H1 (cell line): ENCODE measurements at regions not wholly inside any gene's neighbourhood (a gene's known extent, or its start where the extent isn't known, plus 50 kb on each side); places are given as distances from the start of the nearest gene placed in this dataset.

Experiments used
- CTCF ChIA-PET: fragments of 300-600 bp; sonication (Branson Sonifier 250); formaldehyde crosslinking; loops from one replicate; lab custom pipeline; 2021; ENCODE audit not compliant: partially characterized antibody; lab: Charles Lee
- POLR2A ChIA-PET: fragments of 300-600 bp; sonication (Branson Sonifier 250); formaldehyde crosslinking; loops from one replicate; lab custom pipeline; 2021; ENCODE audit warnings: inconsistent platforms; ENCODE audit not compliant: partially characterized antibody; lab: Charles Lee
- DNase-seq, 2 experiments: peaks; one replicate each; pipeline versions ENCODE4 v3.0.0 to v3.0.0-alpha.2; 2010 to 2022; ENCODE audit warnings: low spot score in 2 of 2, low read depth in 1 of 2, mixed read lengths in 1 of 2
- FAIRE-seq: peaks from 2 replicates; lab custom pipeline; 2011; peaks lifted over from hg19 to GRCh38; lab: Jason Lieb, UNC
- H2AFZ ChIP-seq: 2 replicates; pipeline ENCODE4 v1.8.1; 2012; ENCODE audit warnings: low read length, inconsistent platforms
- H2AK5ac ChIP-seq: 2 replicates; pipeline ENCODE4 v1.6.1; 2013; ENCODE audit warnings: low read depth, low read length
- H2BK120ac ChIP-seq: replicated peaks from 2 replicates; pipeline ENCODE3; 2013; ENCODE audit warnings: low read depth, low read length, inconsistent platforms
- H2BK12ac ChIP-seq: 2 replicates; pipeline ENCODE4 v1.6.1; 2013; ENCODE audit warnings: low read depth, low read length
- H2BK15ac ChIP-seq: 2 replicates; pipeline ENCODE4 v1.6.1; 2013; ENCODE audit warnings: low read length
- H2BK20ac ChIP-seq: 2 replicates; pipeline ENCODE4 v1.6.1; 2013; ENCODE audit warnings: low read length
- H2BK5ac ChIP-seq: 2 replicates; pipeline ENCODE4 v1.6.1; 2013; ENCODE audit warnings: low read depth, low read length
- H3K14ac ChIP-seq: 2 replicates; pipeline ENCODE4 v1.6.1; 2013; ENCODE audit warnings: inconsistent platforms; ENCODE audit not compliant: insufficient read length
- H3K18ac ChIP-seq: 2 replicates; pipeline ENCODE4 v1.6.1; 2013; ENCODE audit warnings: low read length; ENCODE audit errors: extremely low read depth
- H3K23ac ChIP-seq: 2 replicates; pipeline ENCODE4 v1.6.1; 2013; ENCODE audit warnings: inconsistent platforms; ENCODE audit not compliant: insufficient read length
- H3K23me2 ChIP-seq: 2 replicates; pipeline ENCODE4 v1.6.1; 2013; ENCODE audit warnings: low read depth, low read length
- H3K27ac ChIP-seq: 2 replicates; pipeline ENCODE4 v1.6.1; 2011; ENCODE audit warnings: low read depth, low read length, inconsistent platforms
- H3K27me3 ChIP-seq, 4 experiments: replicated peaks in 1 of 4; 1 replicate in 1 of 4; 2 replicates in 3 of 4; pipeline versions ENCODE4 v1.6.1 to v1.8.1; 2011 to 2013; ENCODE audit warnings: low read length in 3 of 4, mild to moderate bottlenecking in 3 of 4, inconsistent platforms in 2 of 4, mixed read lengths in 2 of 4, moderate library complexity in 1 of 4; ENCODE audit not compliant: control insufficient read depth in 3 of 4, insufficient read depth in 3 of 4; ENCODE audit errors: extremely low read depth in 1 of 4
- H3K36me3 ChIP-seq, 4 experiments: 2 replicates each; pipeline versions ENCODE4 v1.6.1 to v1.8.1; 2011 to 2013; ENCODE audit warnings: mild to moderate bottlenecking in 4 of 4, low read length in 3 of 4, moderate library complexity in 2 of 4, control low read depth in 1 of 4, inconsistent platforms in 1 of 4; ENCODE audit not compliant: insufficient read depth in 4 of 4, control insufficient read depth in 2 of 4
- H3K4ac ChIP-seq: replicated peaks from 2 replicates; pipeline ENCODE3; 2013; ENCODE audit warnings: low read length, low read depth, mixed read lengths, inconsistent platforms; ENCODE audit not compliant: insufficient read length
- H3K4me1 ChIP-seq, 4 experiments: replicated peaks in 1 of 4; 1 replicate in 1 of 4; 2 replicates in 3 of 4; pipeline versions ENCODE4 v1.6.1 to v1.8.1; 2011 to 2013; ENCODE audit warnings: low read length in 3 of 4, inconsistent platforms in 2 of 4, mixed read lengths in 1 of 4; ENCODE audit not compliant: insufficient read depth in 4 of 4, control insufficient read depth in 3 of 4
- H3K4me2 ChIP-seq, 2 experiments: 2 replicates each; pipeline versions ENCODE4 v1.6.1 to v1.8.1; 2011 to 2013; ENCODE audit warnings: low read depth in 2 of 2, low read length in 2 of 2, control low read depth in 1 of 2, inconsistent platforms in 1 of 2, mild to moderate bottlenecking in 1 of 2; ENCODE audit not compliant: insufficient read depth in 1 of 2
- H3K4me3 ChIP-seq, 4 experiments: fragments of 200-600, 300-600 bp in 1 of 4; sonication (generic), shearing (Covaris generic), sonication (Bioruptor Twin) in 1 of 4; 2 replicates each; pipeline versions ENCODE4 v1.5.1 to v1.8.1; 2011 to 2016; ENCODE audit warnings: low read length in 4 of 4, low read depth in 3 of 4, control low read depth in 2 of 4, inconsistent platforms in 2 of 4, mild to moderate bottlenecking in 2 of 4, mixed read lengths in 1 of 4, moderate library complexity in 1 of 4; ENCODE audit not compliant: insufficient read depth in 2 of 4; ENCODE audit errors: extremely low read depth in 1 of 4
- H3K56ac ChIP-seq: replicated peaks from 2 replicates; pipeline ENCODE3; 2013; ENCODE audit warnings: low read depth, mild to moderate bottlenecking, mixed read lengths, low read length, inconsistent platforms; ENCODE audit not compliant: insufficient read length
- H3K79me1 ChIP-seq: 2 replicates; pipeline ENCODE4 v1.6.1; 2013; ENCODE audit warnings: low read depth, low read length, control low read depth
- H3K79me2 ChIP-seq, 2 experiments: 2 replicates each; pipeline versions ENCODE4 v1.6.1 to v1.8.1; 2012 to 2013; ENCODE audit warnings: low read length in 2 of 2, mild to moderate bottlenecking in 2 of 2, inconsistent platforms in 1 of 2; ENCODE audit not compliant: insufficient read depth in 2 of 2, control insufficient read depth in 1 of 2
- H3K9ac ChIP-seq, 4 experiments: replicated peaks in 1 of 4; 1 replicate in 1 of 4; 2 replicates in 3 of 4; pipeline versions ENCODE4 v1.6.1 to v1.8.1; 2011 to 2013; ENCODE audit warnings: low read depth in 3 of 4, low read length in 3 of 4, control low read depth in 2 of 4, mild to moderate bottlenecking in 2 of 4, moderate library complexity in 2 of 4, inconsistent platforms in 1 of 4; ENCODE audit errors: extremely low read depth in 1 of 4
- H3K9me3 ChIP-seq, 2 experiments: 2 replicates each; pipeline versions ENCODE4 v1.6.1 to v1.8.1; 2012 to 2013; ENCODE audit warnings: mild to moderate bottlenecking in 2 of 2, moderate library complexity in 2 of 2, control low read depth in 1 of 2, inconsistent platforms in 1 of 2, low read depth in 1 of 2, low read length in 1 of 2, mixed read lengths in 1 of 2; ENCODE audit not compliant: insufficient read depth in 2 of 2
- H4K20me1 ChIP-seq, 2 experiments: replicated peaks in 1 of 2; 2 replicates each; pipeline versions ENCODE3 to v1.8.1; 2011 to 2013; ENCODE audit warnings: inconsistent platforms in 2 of 2, low read length in 2 of 2, mild to moderate bottlenecking in 1 of 2; ENCODE audit not compliant: insufficient read depth in 2 of 2, control insufficient read depth in 1 of 2
- H4K5ac ChIP-seq: 2 replicates; pipeline ENCODE4 v1.6.1; 2013; ENCODE audit warnings: low read length, low read depth, mixed read lengths, inconsistent platforms; ENCODE audit not compliant: insufficient read length
- H4K8ac ChIP-seq: 2 replicates; pipeline ENCODE4 v1.8.0; 2013; ENCODE audit warnings: mild to moderate bottlenecking, moderate library complexity, low read length, inconsistent platforms; ENCODE audit not compliant: insufficient read depth; ENCODE audit errors: extremely low read depth
- H4K91ac ChIP-seq: replicated peaks from 2 replicates; pipeline ENCODE3; 2013; ENCODE audit warnings: low read length, mixed read lengths, inconsistent platforms; ENCODE audit not compliant: insufficient read length
- ATF3 ChIP-seq: IDR thresholded peaks from 2 replicates; pipeline ENCODE4 v1.6.1; 2011; ENCODE audit warnings: low read depth, mild to moderate bottlenecking, low read length; ENCODE audit not compliant: insufficient read depth
- BRCA1 ChIP-seq: IDR thresholded peaks from 2 replicates; pipeline ENCODE4 v1.6.1; 2012; ENCODE audit warnings: low read depth, low read length, improper control_type of control experiment
- CBX8 ChIP-seq: fragments of 300-800, 300-1000 bp; sonication (generic); IDR thresholded peaks from 2 replicates; pipeline ENCODE4 v1.7.1; 2016; ENCODE audit warnings: low read depth, low read length, borderline replicate concordance
- CHD2 ChIP-seq: IDR thresholded peaks from 2 replicates; pipeline ENCODE4 v1.6.1; 2012; ENCODE audit warnings: low read length, improper control_type of control experiment
- CTBP2 ChIP-seq: IDR thresholded peaks from 2 replicates; pipeline ENCODE4 v1.7.0; 2011; ENCODE audit warnings: borderline replicate concordance, mild to moderate bottlenecking, moderate library complexity, mixed read lengths, low read length; ENCODE audit not compliant: insufficient read depth, insufficient read length
- E2F6 ChIP-seq: IDR thresholded peaks from 2 replicates; pipeline ENCODE4 v1.6.1; 2012; ENCODE audit warnings: inconsistent platforms
- GTF2F1 ChIP-seq: IDR thresholded peaks from 2 replicates; pipeline ENCODE4 v1.6.1; 2012; ENCODE audit warnings: low read depth, low read length, improper control_type of control experiment, borderline replicate concordance
- HDAC6 ChIP-seq: IDR thresholded peaks from one replicate; pipeline ENCODE4 v1.7.1; 2012; ENCODE audit warnings: low read depth, mild to moderate bottlenecking, inconsistent platforms, low read length, moderate library complexity
- KDM4A ChIP-seq: IDR thresholded peaks from one replicate; pipeline ENCODE4 v1.7.1; 2012; ENCODE audit warnings: low read depth, mild to moderate bottlenecking, moderate library complexity, low read length, inconsistent platforms; ENCODE audit not compliant: severe bottlenecking
- PHF8 ChIP-seq: fragments of 200-600 bp; sonication (generic); conservative IDR thresholded peaks from 2 replicates; pipeline ENCODE4 v1.7.1; 2012; ENCODE audit warnings: low read depth, mild to moderate bottlenecking, inconsistent platforms, low read length, moderate library complexity
- RNF2 ChIP-seq: fragments of 200-900, 300-1000 bp; sonication (generic); IDR thresholded peaks from 2 replicates; pipeline ENCODE4 v1.7.1; 2016; ENCODE audit warnings: borderline replicate concordance, low read depth, mild to moderate bottlenecking, antibody characterized with exemption, low read length; ENCODE audit not compliant: poor library complexity, severe bottlenecking; ENCODE audit errors: missing control alignments
- SP2 ChIP-seq: IDR thresholded peaks from 2 replicates; pipeline ENCODE4 v1.6.1; 2012; ENCODE audit warnings: mild to moderate bottlenecking, low read length, inconsistent platforms
- TEAD4 ChIP-seq: IDR thresholded peaks from 2 replicates; pipeline ENCODE4 v1.6.1; 2012; ENCODE audit warnings: low read depth, low read length, inconsistent platforms, mixed read lengths
- WGBS, 2 experiments: shearing (Covaris generic) in 1 of 2; methylation state at CpG; one replicate each; pipeline versions ENCODE4 v1.1.6 to v1.1.7; 2013 to 2015; ENCODE audit warnings: low lambda C conversion rate in 2 of 2, mixed read lengths in 2 of 2, inconsistent platforms in 1 of 2, low coverage in 1 of 2, missing lambda C conversion rate in 1 of 2; ENCODE audit not compliant: insufficient replicate concordance in 2 of 2, insufficient coverage in 1 of 2, insufficient read length in 1 of 2; ENCODE audit errors: extremely low coverage in 1 of 2, missing lambda C conversion rate in 1 of 2; 5-methylcytosine and 5-hydroxymethylcytosine counted together

DNA sequence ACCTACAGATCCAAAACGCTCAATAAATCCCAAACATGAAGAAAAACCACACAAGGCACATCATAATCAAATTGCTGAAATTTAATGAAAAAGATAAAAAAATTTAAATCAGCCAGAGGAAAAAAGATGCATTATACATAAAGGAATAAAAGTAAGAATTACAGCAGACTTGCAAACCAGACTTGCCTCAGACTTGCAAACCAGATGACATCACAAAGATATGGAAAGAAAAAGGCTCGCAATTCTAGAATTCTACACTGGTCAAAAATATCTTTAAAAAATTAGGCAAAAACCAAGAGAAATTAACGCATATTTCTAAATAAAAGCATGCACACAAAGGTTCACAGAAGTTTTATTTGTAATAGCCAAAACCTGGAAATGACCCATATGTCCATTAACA is 188.0 kb upstream of the NAMPT start:
- Histone ChIP-seq H3K9ac (no peak overlapping the region), H3K4me3 (no peak overlapping the region), H2BK5ac (no peak overlapping the region), H4K8ac (no peak overlapping the region), H4K20me1 (no peaks in the 10 kb centered on the region), H3K4ac (no peak overlapping the region), H2BK15ac (no peak overlapping the region), H3K79me2 (no peaks in the 10 kb centered on the region), H4K5ac (no peak overlapping the region), H3K79me1 (no peaks in the 10 kb centered on the region), H3K4me2 (no peak overlapping the region), H4K91ac (no peak overlapping the region), H3K27ac (no peak overlapping the region), H3K56ac (no peak overlapping the region), H3K27me3 (no peaks in the 10 kb centered on the region), H2AFZ (no peak overlapping the region), H3K14ac (no peak overlapping the region), H2BK20ac (no peak overlapping the region), H2BK12ac (no peak overlapping the region), H3K9me3 (0 out of 4 replicates have a peak, but pooled peaks cover 0 to under 1% of the 10 kb centered on the region in 2 experiments), H3K18ac (no peak overlapping the region), H3K23ac (no peak overlapping the region), H3K23me2 (no peaks in the 10 kb centered on the region; the same call in 1 of the 2 replicates), H3K4me1 (peaks cover 0 to 6% (median 1%) of the 10 kb centered on the region in 4 experiments; a peak in 1 of 7 replicates), H3K36me3 (no peaks in the 10 kb centered on the region), H2BK120ac (no peak overlapping the region), H2AK5ac (no peak overlapping the region)
- FAIRE-seq (no peak), DNase-seq (no peak)
- ChIA-PET POLR2A (no interaction called here), CTCF (no interaction called here)
- WGBS, 2 experiments, result 71% methylated on average over 3 of the region's 3 CpGs; no CpG with 5 or more reads in 1 of the 2 experiments
- TF ChIP-seq KDM4A (no peak), HDAC6 (no peak), RNF2 (no peak), SP2 (no peak), BRCA1 (no peak), ATF3 (no peak), CBX8 (no peak), E2F6 (no peak), TEAD4 (no peak), CHD2 (no peak), CTBP2 (no peak), PHF8 (no peak), GTF2F1 (no peak)
